ENCODE measurements at regions not wholly inside any gene's neighbourhood (a gene's known extent, or its start where the extent isn't known, plus 50 kb on each side); places are given as distances from the start of the nearest gene placed in this dataset.

GRCh38 chr13:90689111-90689510 lies 658.4 kb upstream of the MIR17HG start (continued):
- TF ChIP-seq TCF7L2 (IDR thresholded peaks at IDR 0.05; ENCODE audit: borderline replicate concordance, extremely low read depth, insufficient read depth, insufficient read length): no peak
- no peak for TF ChIP-seq EZH2phosphoT487 (IDR thresholded peaks at IDR 0.05; ENCODE audit: borderline replicate concordance)
- no peak for TF ChIP-seq ZNF274 (IDR thresholded peaks at IDR 0.05; ENCODE audit: low read depth, low read length)
- TF ChIP-seq POLR2A (IDR thresholded peaks at IDR 0.05; ENCODE audit: borderline replicate concordance, extremely low read depth, insufficient read depth, insufficient read length): no peak
- no peak for TF ChIP-seq CEBPB (IDR thresholded peaks at IDR 0.05; ENCODE audit: low read depth)
- TF ChIP-seq ZBTB33 (IDR thresholded peaks at IDR 0.05; ENCODE audit: extremely low read depth, insufficient replicate concordance, low read length): no peak

DNA sequence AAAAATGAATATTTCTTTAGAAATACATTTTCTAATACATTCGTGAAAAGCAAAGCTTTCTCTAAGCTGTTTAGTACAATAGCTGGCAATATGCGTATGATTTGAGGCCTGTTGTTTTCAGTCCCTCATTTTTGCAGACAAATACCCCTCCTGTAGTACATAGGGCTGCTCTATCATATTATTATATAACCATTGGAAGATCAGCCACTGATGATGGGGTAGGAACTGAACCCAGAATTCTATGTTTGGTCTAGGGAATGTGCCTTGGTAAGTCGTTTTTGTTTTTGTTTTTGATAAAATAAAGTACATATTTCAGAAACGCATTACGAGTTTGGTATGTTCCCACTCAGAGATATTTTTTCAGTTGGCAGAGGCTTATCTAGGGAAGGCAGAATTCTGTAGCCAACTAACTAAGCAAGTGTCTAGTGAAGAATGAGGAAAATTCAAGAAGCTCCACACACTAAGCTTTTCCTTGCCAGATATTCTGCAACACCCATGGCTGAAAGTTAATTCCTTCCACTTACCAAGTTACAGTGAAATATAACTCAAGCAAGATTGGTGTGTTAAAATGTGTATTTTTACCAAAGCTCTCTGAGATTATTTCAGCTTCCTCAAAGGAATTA lies 656.9 kb upstream of the MIR17HG start:
- no peak for DNase-seq (ENCODE audit: low read depth, low spot score)
- BruUV-seq (replicated peaks): no TSS peak
- ChIA-PET CTCF (no interaction called here), RAD21 (ENCODE audit: low non-redundant PET in 1 of 2, low total read pairs in 2 of 2, uncharacterized antibody in 2 of 2, unreplicated experiment in 2 of 2) (no interaction called here), POLR2A (no interaction called here)
- Histone ChIP-seq H2AFZ (ENCODE audit: low read depth, low read length, poor library complexity, severe bottlenecking) (no peak overlapping the region), H3K9me3 (ENCODE audit: control insufficient read depth in 1 of 2, insufficient read depth in 1 of 2, low read depth in 1 of 2, low read length in 2 of 2) (0 out of 4 replicates have a peak, but pooled peaks cover 0 to 3% of the 10 kb centered on the region in 2 experiments), H3K4me3 (replicated peaks in 1 of 2; ENCODE audit: low read depth in 1 of 2, low read length in 2 of 2) (no peak overlapping the region), H3K4me2 (ENCODE audit: low read length) (no peak overlapping the region), H3K4me1 (ENCODE audit: control insufficient read depth in 1 of 2, insufficient read depth in 2 of 2, low read length in 2 of 2) (peaks cover 0 to 6% of the 10 kb centered on the region in 2 experiments; a peak in 3 of 4 replicates), H3K9me2 (ENCODE audit: insufficient read depth) (no peaks in the 10 kb centered on the region), H4K20me1 (ENCODE audit: insufficient read depth) (no peaks in the 10 kb centered on the region), H3K9ac (ENCODE audit: low read length) (no peak overlapping the region), H3K79me2 (ENCODE audit: insufficient read depth, low read length) (no peaks in the 10 kb centered on the region), H3K36me3 (ENCODE audit: control insufficient read depth in 1 of 2, insufficient read depth in 2 of 2, low read length in 2 of 2) (no peaks in the 10 kb centered on the region), H3K27ac (ENCODE audit: low read depth, low read length) (no peak overlapping the region), H3K27me3 (ENCODE audit: insufficient read depth, low read length) (no peaks in the 10 kb centered on the region)
- no peak for ATAC-seq
- intact Hi-C loops (cut with micrococcal nuclease): no loop called here
- TF ChIP-seq CEBPB (IDR thresholded peaks at IDR 0.05; ENCODE audit: low read depth): no peak
- TF ChIP-seq RAD21 (IDR thresholded peaks at IDR 0.05; ENCODE audit: low read depth): no peak
- no peak for TF ChIP-seq SP1 (IDR thresholded peaks at IDR 0.05; ENCODE audit: low read depth)
- no peak for TF ChIP-seq SRF (IDR thresholded peaks at IDR 0.05; ENCODE audit: low read depth)
- no peak for TF ChIP-seq ATF3 (IDR thresholded peaks at IDR 0.05)
- TF ChIP-seq ELF1 (IDR thresholded peaks at IDR 0.05; ENCODE audit: borderline replicate concordance, low read depth): no peak
- TF ChIP-seq MAX (IDR thresholded peaks at IDR 0.05): no peak
- TF ChIP-seq POLR2A (IDR thresholded peaks at IDR 0.05; ENCODE audit: borderline replicate concordance, extremely low read depth, insufficient read depth, insufficient read length): no peak
- no peak for TF ChIP-seq TCF7L2 (IDR thresholded peaks at IDR 0.05; ENCODE audit: borderline replicate concordance, extremely low read depth, insufficient read depth, insufficient read length)
- TF ChIP-seq YY1 (IDR thresholded peaks at IDR 0.05; ENCODE audit: extremely low read depth, insufficient replicate concordance, low read depth, low read length): no peak
- TF ChIP-seq SIN3A (IDR thresholded peaks at IDR 0.05; ENCODE audit: low read depth): no peak
- no peak for TF ChIP-seq FOSL1 (IDR thresholded peaks at IDR 0.05; ENCODE audit: low read depth)
- TF ChIP-seq EGR1 (IDR thresholded peaks at IDR 0.05; ENCODE audit: low read depth): no peak
- TF ChIP-seq ZBTB33 (IDR thresholded peaks at IDR 0.05; ENCODE audit: extremely low read depth, insufficient replicate concordance, low read length): no peak
- TF ChIP-seq ZNF274 (IDR thresholded peaks at IDR 0.05; ENCODE audit: low read depth, low read length): no peak

All from HCT116 (cell line).